BE2C (cell line): ENCODE measurements at regions not wholly inside any gene's neighbourhood (a gene's known extent, or its start where the extent isn't known, plus 50 kb on each side); places are given as distances from the start of the nearest gene placed in this dataset.

Experiments
- DNase-seq: peaks from one replicate; pipeline ENCODE4 v3.0.0-alpha.2; 2020
- H3K27me3 ChIP-seq: fragments of 250-450 bp; sonication (Bioruptor Pico); 2 replicates; pipeline ENCODE4 v1.5.1; 2020; ENCODE audit warnings: mild to moderate bottlenecking
- H3K36me3 ChIP-seq: fragments of 250-450 bp; sonication (Bioruptor Pico); 2 replicates; pipeline ENCODE4 v1.5.1; 2020; ENCODE audit warnings: mild to moderate bottlenecking
- H3K4me1 ChIP-seq: fragments of 250-450 bp; sonication (Bioruptor Pico); 2 replicates; pipeline ENCODE4 v1.5.1; 2020
- H3K4me3 ChIP-seq: 2 replicates; pipeline ENCODE4 v1.5.1; 2011; ENCODE audit warnings: low read depth, low read length
- H3K9me3 ChIP-seq: fragments of 250-450 bp; sonication (Bioruptor Pico); 2 replicates; pipeline ENCODE4 v1.5.1; 2020
- TF ChIP-seq, protein P1 (sequence below): IDR thresholded peaks from 2 replicates; pipeline ENCODE4 v1.5.1; 2012; ENCODE audit warnings: mild to moderate bottlenecking, low read depth, low read length

DNA sequence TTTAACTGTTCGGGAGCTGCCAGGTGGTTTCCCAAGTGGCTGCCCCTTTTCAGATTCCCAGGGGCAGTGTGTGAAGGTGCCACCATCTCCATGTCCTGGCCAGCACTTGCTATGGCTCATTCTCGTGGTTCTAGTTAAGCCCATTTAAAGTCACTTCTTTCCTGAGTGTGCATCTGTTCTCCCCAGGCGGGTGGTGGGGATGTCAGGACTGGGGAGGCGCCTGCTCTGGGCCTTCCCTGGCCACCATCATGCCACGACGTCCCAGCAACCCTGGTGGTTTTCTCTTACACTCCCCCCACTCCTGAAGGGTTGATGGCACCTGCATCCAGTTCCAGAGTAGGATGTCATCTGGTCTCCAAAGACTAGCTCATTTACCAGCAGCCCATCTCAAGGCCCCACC is 56.8 kb upstream of the TAMM41 start:
- no peaks in the 10 kb centered on the region for H3K36me3 ChIP-seq
- no peak for DNase-seq
- no peaks in the 10 kb centered on the region for H3K4me1 ChIP-seq
- TF ChIP-seq, protein P1, sequence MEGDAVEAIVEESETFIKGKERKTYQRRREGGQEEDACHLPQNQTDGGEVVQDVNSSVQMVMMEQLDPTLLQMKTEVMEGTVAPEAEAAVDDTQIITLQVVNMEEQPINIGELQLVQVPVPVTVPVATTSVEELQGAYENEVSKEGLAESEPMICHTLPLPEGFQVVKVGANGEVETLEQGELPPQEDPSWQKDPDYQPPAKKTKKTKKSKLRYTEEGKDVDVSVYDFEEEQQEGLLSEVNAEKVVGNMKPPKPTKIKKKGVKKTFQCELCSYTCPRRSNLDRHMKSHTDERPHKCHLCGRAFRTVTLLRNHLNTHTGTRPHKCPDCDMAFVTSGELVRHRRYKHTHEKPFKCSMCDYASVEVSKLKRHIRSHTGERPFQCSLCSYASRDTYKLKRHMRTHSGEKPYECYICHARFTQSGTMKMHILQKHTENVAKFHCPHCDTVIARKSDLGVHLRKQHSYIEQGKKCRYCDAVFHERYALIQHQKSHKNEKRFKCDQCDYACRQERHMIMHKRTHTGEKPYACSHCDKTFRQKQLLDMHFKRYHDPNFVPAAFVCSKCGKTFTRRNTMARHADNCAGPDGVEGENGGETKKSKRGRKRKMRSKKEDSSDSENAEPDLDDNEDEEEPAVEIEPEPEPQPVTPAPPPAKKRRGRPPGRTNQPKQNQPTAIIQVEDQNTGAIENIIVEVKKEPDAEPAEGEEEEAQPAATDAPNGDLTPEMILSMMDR, result no peak
- no peaks in the 10 kb centered on the region for H3K9me3 ChIP-seq
- H3K4me3 ChIP-seq, result no peak overlapping the region
- no peaks in the 10 kb centered on the region for H3K27me3 ChIP-seq

GRCh38 chr3:11904157-11904556 is 57.5 kb upstream of the TAMM41 start:
- Histone ChIP-seq H3K27me3 (no peaks in the 10 kb centered on the region), H3K9me3 (no peaks in the 10 kb centered on the region), H3K4me1 (no peaks in the 10 kb centered on the region), H3K4me3 (no peak overlapping the region), H3K36me3 (no peaks in the 10 kb centered on the region)
- no peak for DNase-seq
- TF ChIP-seq, protein P1, result no peak

GRCh38 chr3:11906407-11906806 is 59.7 kb upstream of the TAMM41 start:
- no peak for DNase-seq
- no peaks in the 10 kb centered on the region for H3K27me3 ChIP-seq
- no peaks in the 10 kb centered on the region for H3K36me3 ChIP-seq
- H3K4me3 ChIP-seq, result no peak overlapping the region
- TF ChIP-seq, protein P1, result no peak
- no peaks in the 10 kb centered on the region for H3K9me3 ChIP-seq
- H3K4me1 ChIP-seq, result no peaks in the 10 kb centered on the region

GRCh38 chr3:11907667-11908660 is 61.3 kb upstream of the TAMM41 start:
- H3K27me3 ChIP-seq, result no peaks in the 10 kb centered on the region
- DNase-seq, result no peak

GRCh38 chr3:11908981-11909698 is 62.5 kb upstream of the TAMM41 start:
- DNase-seq, result no peak
- Histone ChIP-seq H3K4me3 (no peak overlapping the region), H3K36me3 (no peaks in the 10 kb centered on the region), H3K9me3 (no peaks in the 10 kb centered on the region), H3K4me1 (no peaks in the 10 kb centered on the region), H3K27me3 (no peaks in the 10 kb centered on the region)
- TF ChIP-seq, protein P1, result no peak

More at GRCh38 chr3:11907667-11908660, 61.3 kb upstream of the TAMM41 start:
- Histone ChIP-seq H3K9me3 (no peaks in the 10 kb centered on the region), H3K36me3 (no peaks in the 10 kb centered on the region), H3K4me1 (no peaks in the 10 kb centered on the region), H3K4me3 (no peak overlapping the region)
- TF ChIP-seq, protein P1, result no peak
